Mucosa of gallbladder (tissue), 1 donor: ENCODE measurements at regions not wholly inside any gene's neighbourhood (a gene's known extent, or its start where the extent isn't known, plus 50 kb on each side); places are given as distances from the start of the nearest gene placed in this dataset.
"Not testable (repeated sequence)": the region's sequence is repeated elsewhere in the genome, so short reads cannot be mapped to it uniquely, and the experiment has no call there.

Source experiments
- DNase-seq: peaks from one replicate; pipeline ENCODE4 v3.0.0-alpha.2; 2020; ENCODE audit warnings: low spot score
- donor health status: DM: no; HTN: no; CAD: no.

- no peak for DNase-seq
These were observed 146.8 kb upstream of the SLC38A2 start for GRCh38 chr12:46519407-46519806.

- no peak for DNase-seq
These were observed 146.2 kb upstream of the SLC38A2 start for GRCh38 chr12:46518729-46519128.

GRCh38 chr12:46518169-46518568 lies 145.6 kb upstream of the SLC38A2 start:
- DNase-seq = no peak

- no peak for DNase-seq
These were observed 145.0 kb upstream of the SLC38A2 start for GRCh38 chr12:46517579-46517962.

GRCh38 chr12:46516933-46517578 lies 144.5 kb upstream of the SLC38A2 start:
- DNase-seq = no peak

- no peak for DNase-seq
These were observed 143.8 kb upstream of the SLC38A2 start for GRCh38 chr12:46516238-46516932.

GRCh38 chr12:46515829-46516228 lies 143.3 kb upstream of the SLC38A2 start:
- DNase-seq = no peak

- no peak for DNase-seq
These were observed 142.3 kb upstream of the SLC38A2 start for GRCh38 chr12:46514886-46515285.

- not testable (repeated sequence) for DNase-seq
These were observed 137.7 kb upstream of the SLC38A2 start for GRCh38 chr12:46510257-46510656.

GRCh38 chr12:46509135-46509534 lies 136.6 kb upstream of the SLC38A2 start:
- DNase-seq = no peak

- no peak for DNase-seq
These were observed 136.1 kb upstream of the SLC38A2 start for GRCh38 chr12:46508651-46509050.

- no peak for DNase-seq
These were observed 135.2 kb upstream of the SLC38A2 start for GRCh38 chr12:46507766-46508165.

GRCh38 chr12:46506961-46507360 lies 134.4 kb upstream of the SLC38A2 start:
- no peak for DNase-seq

- no peak for DNase-seq
These were observed 133.6 kb upstream of the SLC38A2 start for GRCh38 chr12:46506198-46506597.

GRCh38 chr12:46504494-46504893 lies 131.9 kb upstream of the SLC38A2 start:
- DNase-seq = no peak

GRCh38 chr12:46503637-46504175 lies 131.1 kb upstream of the SLC38A2 start:
- DNase-seq = no peak

GRCh38 chr12:46500673-46501072 lies 128.1 kb upstream of the SLC38A2 start:
- no peak for DNase-seq

GRCh38 chr12:46499901-46500300 lies 127.3 kb upstream of the SLC38A2 start:
- no peak for DNase-seq

GRCh38 chr12:46499226-46499625 lies 126.7 kb upstream of the SLC38A2 start:
- no peak for DNase-seq

- DNase-seq = no peak
These were observed 125.2 kb upstream of the SLC38A2 start for GRCh38 chr12:46497739-46498138.

- DNase-seq = no peak
These were observed 121.9 kb upstream of the SLC38A2 start for GRCh38 chr12:46494424-46494823.

- no peak for DNase-seq
These were observed 121.2 kb upstream of the SLC38A2 start for GRCh38 chr12:46493834-46494181.

- no peak for DNase-seq
These were observed 120.7 kb upstream of the SLC38A2 start for GRCh38 chr12:46493150-46493833.
